ENCODE measurements at regions not wholly inside any gene's neighbourhood (a gene's known extent, or its start where the extent isn't known, plus 50 kb on each side); places are given as distances from the start of the nearest gene placed in this dataset.

DNA sequence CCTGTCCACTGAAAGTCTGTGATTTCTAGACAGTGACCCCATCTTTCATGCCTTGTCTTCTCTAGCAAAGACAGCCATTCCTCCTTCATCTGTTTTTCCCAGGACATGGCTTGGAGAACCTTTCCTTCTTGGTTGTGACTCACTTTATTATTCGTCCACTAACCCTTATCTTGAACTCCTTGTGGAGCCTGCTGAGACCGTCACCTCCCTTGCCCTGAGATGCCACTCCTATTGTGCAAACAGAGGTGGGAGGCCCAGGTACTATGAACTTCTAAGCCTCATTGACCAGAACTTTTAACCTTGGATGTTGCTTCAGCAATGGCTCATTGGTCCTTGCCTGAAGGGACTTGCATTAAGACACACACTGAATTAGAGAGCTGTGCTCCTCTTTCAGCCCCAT, 117.5 kb downstream of the FOXD2 start:
- Histone ChIP-seq H3K36me3 (no peaks in the 10 kb centered on the region), H3K9me3 (replicated peaks in 1 of 11) (0 out of 22 replicates have a peak, but pooled peaks cover 0 to 6% (median 0%) of the 10 kb centered on the region in 11 experiments), H3K9ac (no peak overlapping the region), H3K4me1 (peaks cover 0 to 3% (median 0%) of the 10 kb centered on the region in 10 experiments; a peak in 2 of 20 replicates), H3K27ac (no peak overlapping the region), H3K4me2 (no peak overlapping the region), H3K4me3 (no peak overlapping the region), H3K27me3 (no peaks in the 10 kb centered on the region), H4K20me1 (0 out of 22 replicates have a peak, but pooled peaks cover 0 to 4% (median 0%) of the 10 kb centered on the region in 11 experiments)
- no peak for TF ChIP-seq Cebpa-rat (IDR thresholded peaks at IDR 0.05)

DNA sequence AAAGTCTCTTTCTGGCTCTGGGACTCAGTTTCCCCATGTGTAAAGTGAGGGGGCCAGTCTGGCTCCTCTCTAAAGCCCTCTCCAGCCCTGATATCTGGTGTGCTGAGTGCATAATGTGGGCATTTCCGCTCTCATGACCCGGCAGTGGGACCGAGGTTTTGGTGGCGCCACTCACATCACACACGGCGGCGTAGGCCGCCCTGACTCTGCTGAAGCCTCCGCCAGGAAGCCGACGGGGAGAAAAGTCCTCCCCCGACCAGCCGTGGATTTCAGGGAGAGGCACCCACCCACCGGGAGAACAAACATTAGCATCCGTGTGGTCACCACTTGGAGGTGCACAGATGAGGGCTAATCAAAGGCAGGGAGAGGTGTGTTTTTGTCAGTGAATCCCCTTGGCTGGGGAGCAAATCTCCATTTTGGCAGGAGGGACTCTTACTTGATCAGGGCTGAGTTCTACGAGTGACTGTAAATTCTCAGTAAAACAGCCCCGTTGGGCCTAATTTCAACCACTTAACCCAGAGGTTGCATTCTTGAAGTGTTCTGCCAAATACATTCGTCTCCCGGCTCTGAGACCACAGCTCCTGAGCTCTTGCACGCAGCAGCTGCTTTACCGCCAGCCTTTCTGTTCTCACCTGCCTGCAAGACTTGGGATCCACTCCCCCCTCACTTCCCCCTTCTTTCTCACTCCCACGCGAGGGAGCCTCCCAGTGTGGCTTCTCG, 118.2 kb downstream of the FOXD2 start:
- no peak overlapping the region for H3K27ac ChIP-seq
- H3K27me3 ChIP-seq, result no peaks in the 10 kb centered on the region
- H3K4me3 ChIP-seq, result no peak overlapping the region
- no peak overlapping the region for H3K9ac ChIP-seq
- H3K36me3 ChIP-seq, result no peaks in the 10 kb centered on the region
- 0 out of 22 replicates have a peak, but pooled peaks cover 0 to 6% (median 0%) of the 10 kb centered on the region in 11 experiments for H3K9me3 ChIP-seq (replicated peaks in 1 of 11)
- 0 out of 22 replicates have a peak, but pooled peaks cover 0 to 4% (median 0%) of the 10 kb centered on the region in 11 experiments for H4K20me1 ChIP-seq
- no peak for TF ChIP-seq Cebpa-rat (IDR thresholded peaks at IDR 0.05)
- peaks cover 0 to 10% (median 5%) of the 10 kb centered on the region in 10 experiments; a peak in 16 of 20 replicates for H3K4me1 ChIP-seq
- no peak overlapping the region for H3K4me2 ChIP-seq

DNA sequence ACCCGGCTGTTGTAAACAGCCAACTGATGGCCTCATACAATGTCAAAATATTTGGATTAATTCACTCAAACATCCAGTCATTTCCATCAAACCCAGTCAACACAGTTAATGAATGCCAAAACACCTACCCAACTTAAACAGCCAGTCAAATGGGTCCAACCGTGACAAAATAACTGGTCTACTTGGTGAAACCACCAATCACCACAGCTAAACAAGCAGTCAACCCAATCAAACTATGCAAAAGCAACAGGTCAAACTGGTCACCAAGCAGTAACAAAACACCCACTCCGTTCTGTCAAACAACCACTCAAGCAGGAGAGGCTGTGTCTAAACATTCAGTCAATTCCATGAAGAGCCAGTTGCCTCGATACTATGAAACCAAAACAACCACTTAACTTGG, 119.2 kb downstream of the FOXD2 start:
- Histone ChIP-seq H4K20me1 (no peaks in the 10 kb centered on the region), H3K4me2 (no peak overlapping the region), H3K27ac (no peak overlapping the region), H3K27me3 (no peaks in the 10 kb centered on the region), H3K9ac (no peak overlapping the region), H3K36me3 (no peaks in the 10 kb centered on the region), H3K4me1 (peaks cover 8 to 20% (median 15%) of the 10 kb centered on the region in 10 experiments), H3K4me3 (no peak overlapping the region), H3K9me3 (replicated peaks in 1 of 11) (0 out of 22 replicates have a peak, but pooled peaks cover 0 to 6% (median 0%) of the 10 kb centered on the region in 11 experiments)
- no peak for TF ChIP-seq Cebpa-rat (IDR thresholded peaks at IDR 0.05)

DNA sequence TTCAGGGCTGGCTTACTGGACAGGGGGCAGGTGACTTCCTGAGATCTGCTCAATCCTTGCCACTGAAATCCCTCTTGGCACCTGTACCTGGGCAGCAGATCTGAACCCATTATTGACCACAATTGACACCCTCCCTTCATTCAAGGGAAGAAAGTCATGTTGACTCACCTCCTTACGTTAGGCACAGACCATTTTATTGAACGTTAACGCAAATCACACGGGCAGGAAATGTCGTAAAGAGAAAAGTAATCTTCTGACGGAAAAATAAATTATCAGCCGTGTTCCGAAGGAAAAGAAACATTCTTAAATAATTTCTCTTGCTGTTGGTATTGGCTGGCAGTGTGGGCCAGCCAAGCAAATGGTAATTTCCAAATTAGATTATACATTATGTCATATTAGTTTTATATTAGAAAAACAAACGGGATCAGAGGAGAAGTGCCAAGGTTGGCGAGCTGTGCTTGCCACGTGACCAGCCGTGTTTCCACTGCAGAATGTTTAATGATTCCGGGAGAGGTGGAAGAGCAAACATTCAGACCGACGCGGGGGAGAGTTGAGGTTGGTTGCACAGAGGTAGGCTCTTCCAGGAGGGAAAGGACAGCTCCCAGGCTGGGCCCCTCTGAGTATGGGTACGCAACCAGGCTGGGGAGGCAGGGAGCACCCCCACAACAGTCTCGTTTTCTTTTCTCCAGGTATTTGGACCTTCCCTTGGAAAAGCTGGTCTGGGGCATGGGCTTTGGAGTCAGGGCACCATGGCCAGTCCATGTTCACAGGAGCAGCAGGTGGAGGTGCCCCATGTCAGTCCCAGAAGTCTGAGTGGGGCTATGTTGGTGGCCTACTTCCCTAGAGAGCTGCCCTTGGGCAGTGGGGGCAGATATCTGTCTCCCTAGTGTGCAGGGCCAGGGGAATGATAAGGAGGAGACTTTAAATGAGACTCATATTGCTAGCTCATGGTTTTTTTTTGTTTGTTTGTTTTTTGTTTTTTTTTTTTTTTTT, 121.1 kb downstream of the FOXD2 start:
- H3K27me3 ChIP-seq, result no peaks in the 10 kb centered on the region
- H3K4me1 ChIP-seq, result peaks cover 26 to 39% (median 34%) of the 10 kb centered on the region in 10 experiments
- no peak overlapping the region for H3K27ac ChIP-seq
- H4K20me1 ChIP-seq, result no peaks in the 10 kb centered on the region
- H3K36me3 ChIP-seq, result no peaks in the 10 kb centered on the region
- TF ChIP-seq Cebpa-rat (IDR thresholded peaks at IDR 0.05), result no peak
- no peak overlapping the region for H3K4me3 ChIP-seq
- H3K4me2 ChIP-seq, result no peak overlapping the region
- 0 out of 22 replicates have a peak, but pooled peaks cover 0 to 6% (median 0%) of the 10 kb centered on the region in 11 experiments for H3K9me3 ChIP-seq (replicated peaks in 1 of 11)
- no peak overlapping the region for H3K9ac ChIP-seq

DNA sequence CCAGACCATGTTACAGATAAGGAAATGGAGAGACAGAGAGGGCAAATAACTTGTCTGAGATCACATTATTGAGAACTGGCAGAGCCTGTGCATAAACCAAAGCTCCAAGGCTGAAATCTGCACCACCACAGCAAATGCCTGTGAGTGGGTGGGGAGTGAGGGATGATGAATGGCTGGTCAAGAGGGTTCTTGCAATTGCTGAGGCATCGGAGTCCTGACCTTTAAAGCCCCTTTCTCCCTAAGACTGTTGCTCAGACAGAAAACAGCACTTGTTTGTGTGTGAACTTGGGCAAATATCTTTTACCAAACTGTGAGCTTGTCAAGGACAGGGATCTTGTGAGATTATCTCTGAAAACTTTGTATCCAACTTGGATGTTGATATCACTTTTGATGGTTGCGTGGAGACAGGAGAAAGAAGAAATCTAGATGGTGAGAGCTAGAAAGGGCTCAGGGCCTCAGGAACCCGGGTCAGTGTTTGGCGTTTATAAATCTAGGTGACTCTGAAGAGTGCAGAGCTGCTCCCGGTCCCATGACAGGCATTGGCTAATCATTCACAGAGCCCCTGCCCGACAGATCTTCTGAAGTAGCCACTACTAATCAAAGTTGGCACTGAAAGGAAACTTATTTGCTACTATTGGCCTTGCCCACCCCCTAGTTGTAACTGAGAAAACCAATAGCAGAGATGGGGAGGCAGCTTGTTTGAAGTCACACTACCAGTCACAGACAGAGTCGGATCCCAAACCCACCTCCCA, 122.3 kb downstream of the FOXD2 start:
- no peaks in the 10 kb centered on the region for H4K20me1 ChIP-seq
- H3K9me3 ChIP-seq (replicated peaks in 1 of 11), result 0 out of 22 replicates have a peak, but pooled peaks cover 0 to 6% (median 0%) of the 10 kb centered on the region in 11 experiments
- H3K4me3 ChIP-seq, result no peak overlapping the region
- H3K9ac ChIP-seq, result no peak overlapping the region
- H3K4me2 ChIP-seq, result peak overlapping the region in 3 of 11 experiments; percentile 69 to 91 (median 72); a peak in 2 of 22 replicates
- H3K27ac ChIP-seq, result peak overlapping the region in 2 of 11 experiments; percentile 81 to 82; a peak in 1 of 22 replicates
- TF ChIP-seq Cebpa-rat (IDR thresholded peaks at IDR 0.05), result no peak
- H3K36me3 ChIP-seq, result no peaks in the 10 kb centered on the region
- H3K4me1 ChIP-seq, result peaks cover 38 to 51% (median 46%) of the 10 kb centered on the region in 10 experiments
- no peaks in the 10 kb centered on the region for H3K27me3 ChIP-seq

DNA sequence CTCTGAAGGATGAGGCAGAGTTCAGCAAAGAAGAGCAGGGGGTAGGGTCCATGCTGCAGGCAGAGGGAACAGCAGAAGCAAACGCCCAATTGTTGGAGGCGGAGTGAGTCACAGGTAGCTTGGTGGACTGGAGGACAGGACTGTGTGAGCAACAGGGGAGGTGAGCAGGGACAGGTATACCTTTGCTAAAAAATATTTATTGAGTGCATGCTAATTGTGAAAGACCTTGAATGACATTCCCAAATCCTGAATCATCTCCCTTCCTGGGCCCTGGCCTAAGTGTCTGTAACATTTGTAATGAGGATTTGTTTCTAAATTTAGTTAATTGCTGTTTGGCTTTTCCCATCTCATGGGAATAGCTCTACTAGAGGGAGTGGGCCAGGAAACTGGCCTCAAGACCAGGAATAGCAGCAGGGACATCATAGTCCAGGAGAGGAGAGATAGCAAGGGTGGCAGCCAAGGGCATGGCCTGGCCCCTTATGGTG, 123.7 kb downstream of the FOXD2 start:
- no peaks in the 10 kb centered on the region for H3K27me3 ChIP-seq
- H3K4me1 ChIP-seq, result peaks cover 39 to 65% (median 60%) of the 10 kb centered on the region in 10 experiments
- no peaks in the 10 kb centered on the region for H3K9me3 ChIP-seq (replicated peaks in 1 of 11)
- peak overlapping the region in 8 of 11 experiments; percentile 76 to 91 (median 82); a peak in 16 of 22 replicates for H3K27ac ChIP-seq
- H3K36me3 ChIP-seq, result no peaks in the 10 kb centered on the region
- H3K9ac ChIP-seq, result peak overlapping the region in 6 of 11 experiments; percentile 10 to 77 (median 64); a peak in 5 of 22 replicates
- H3K4me3 ChIP-seq, result no peak overlapping the region; a peak in 1 of 20 replicates
- peak overlapping the region; percentile 69 to 95 (median 86) for H3K4me2 ChIP-seq
- 0 out of 22 replicates have a peak, but pooled peaks of 1 of the 11 experiments have one; percentile 5 for TF ChIP-seq Cebpa-rat (IDR thresholded peaks at IDR 0.05)
- no peaks in the 10 kb centered on the region for H4K20me1 ChIP-seq

DNA sequence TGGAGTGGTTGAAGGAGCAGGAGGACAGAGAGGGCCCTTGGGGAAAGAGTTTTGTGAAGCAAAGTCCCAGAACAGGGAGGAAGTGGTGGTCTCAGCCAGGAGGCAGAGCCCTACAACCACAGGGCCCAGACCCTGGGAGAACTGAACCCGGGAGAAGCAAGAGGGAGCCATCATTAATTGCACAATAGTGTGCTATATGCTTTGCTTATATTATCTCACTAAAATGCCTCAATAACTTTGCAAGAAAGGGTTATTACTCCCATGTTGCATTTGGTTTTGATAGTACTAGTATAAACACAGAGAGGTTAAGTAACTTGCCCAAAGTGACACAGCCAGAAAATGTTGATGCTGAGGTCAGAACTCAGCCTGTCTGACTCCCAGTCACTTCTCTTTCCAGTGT, 124.3 kb downstream of the FOXD2 start:
- Histone ChIP-seq H3K4me2 (peak overlapping the region; percentile 69 to 95 (median 86)), H4K20me1 (no peaks in the 10 kb centered on the region), H3K4me3 (no peak overlapping the region; a peak in 1 of 20 replicates), H3K27me3 (no peaks in the 10 kb centered on the region), H3K36me3 (no peaks in the 10 kb centered on the region), H3K9me3 (replicated peaks in 1 of 11) (no peaks in the 10 kb centered on the region), H3K4me1 (peaks cover 39 to 71% (median 66%) of the 10 kb centered on the region in 10 experiments), H3K27ac (peak overlapping the region in 9 of 11 experiments; percentile 68 to 91 (median 82); a peak in 18 of 22 replicates), H3K9ac (peak overlapping the region in 7 of 11 experiments; percentile 61 to 77 (median 64); a peak in 11 of 22 replicates)
- peak in 6 of 11 experiments; percentile 48 to 79 (median 55); a peak in 9 of 22 replicates for TF ChIP-seq Cebpa-rat (IDR thresholded peaks at IDR 0.05)

DNA sequence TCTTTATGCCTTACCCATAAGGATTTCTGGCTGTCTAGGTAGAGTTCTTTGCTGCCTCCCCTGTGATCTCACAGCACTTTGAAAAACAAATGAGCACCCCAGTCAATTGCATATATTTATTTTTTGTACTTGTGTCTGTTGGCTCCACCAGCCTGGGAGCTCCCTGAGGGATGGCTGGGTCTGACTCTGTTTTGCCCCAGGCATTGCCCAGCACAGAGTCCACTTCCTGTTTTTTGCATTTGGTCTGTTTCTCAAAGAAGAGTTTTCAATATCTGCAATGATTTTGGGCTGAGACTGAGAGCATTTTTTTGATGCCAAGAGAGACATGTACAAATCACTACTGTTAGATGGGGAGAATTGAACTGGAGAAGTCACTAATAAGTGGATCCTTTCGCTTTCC, 125.0 kb downstream of the FOXD2 start:
- no peak overlapping the region; a peak in 1 of 20 replicates for H3K4me3 ChIP-seq
- no peaks in the 10 kb centered on the region for H3K27me3 ChIP-seq
- peak overlapping the region in 9 of 11 experiments; percentile 11 to 77 (median 63); a peak in 15 of 22 replicates for H3K9ac ChIP-seq
- peaks cover 39 to 78% (median 67%) of the 10 kb centered on the region in 10 experiments for H3K4me1 ChIP-seq
- H3K36me3 ChIP-seq, result no peaks in the 10 kb centered on the region
- peak overlapping the region; percentile 69 to 95 (median 86) for H3K4me2 ChIP-seq
- H4K20me1 ChIP-seq, result no peaks in the 10 kb centered on the region
- TF ChIP-seq Cebpa-rat (IDR thresholded peaks at IDR 0.05), result no peak
- H3K27ac ChIP-seq, result peak overlapping the region in 9 of 11 experiments; percentile 68 to 91 (median 82); a peak in 19 of 22 replicates
- no peaks in the 10 kb centered on the region for H3K9me3 ChIP-seq (replicated peaks in 1 of 11)

All from BLaER1 treated with 17β-estradiol and CSF1 and Interleukin-3, amounts not matched to agents 10 nM and 100 nM (cell line).